Transverse colon (tissue), 4 donors: ENCODE measurements at regions not wholly inside any gene's neighbourhood (a gene's known extent, or its start where the extent isn't known, plus 50 kb on each side); places are given as distances from the start of the nearest gene placed in this dataset.
"Not testable (repeated sequence)": the region's sequence is repeated elsewhere in the genome, so short reads cannot be mapped to it uniquely, and the experiment has no call there.

Experiments used
- DNase-seq: peaks from one replicate; pipeline ENCODE4 v3.0.0-alpha.2; 2019
- H3K27ac ChIP-seq, 4 donors: fragments of 200-600 bp; sonication (generic); 2 replicates each; pipeline ENCODE4 v1.5.1; 2016 to 2018; ENCODE audit warnings: inconsistent platforms in 4 of 4
- H3K27me3 ChIP-seq: fragments of 200-600 bp; sonication (generic); 2 replicates; pipeline ENCODE4 v1.5.1; 2017; ENCODE audit warnings: inconsistent platforms
- H3K36me3 ChIP-seq, 4 donors: fragments of 200-600 bp; sonication (generic); 2 replicates each; pipeline ENCODE4 v1.5.1; 2017 to 2019; ENCODE audit warnings: inconsistent platforms in 4 of 4
- H3K4me1 ChIP-seq, 4 donors: fragments of 200-600 bp; sonication (generic); 2 replicates each; pipeline ENCODE4 v1.5.1; 2017 to 2020; ENCODE audit warnings: inconsistent platforms in 4 of 4
- H3K4me3 ChIP-seq, 4 donors: fragments of 200-600 bp; sonication (generic); 1 replicate in 1 of 4; 2 replicates in 3 of 4; pipeline versions ENCODE4 v1.5.1 to v1.6.1; 2017 to 2019; ENCODE audit warnings: inconsistent platforms in 4 of 4
- H3K9me3 ChIP-seq, 2 donors: fragments of 200-600 bp; sonication (generic); 2 replicates each; pipeline ENCODE4 v1.5.1; 2017 to 2019; ENCODE audit warnings: inconsistent platforms in 2 of 2
- CTCF ChIP-seq, 5 experiments: fragments of 200-600 bp in 3 of 5; fragments of 450-650 bp in 2 of 5; sonication (generic) in 3 of 5; IDR thresholded peaks; 1 replicate in 2 of 5; 2 replicates in 3 of 5; pipeline ENCODE4 v1.5.1; 2016 to 2017; ENCODE audit warnings: antibody characterized with exemption in 5 of 5, inconsistent platforms in 3 of 5, mild to moderate bottlenecking in 2 of 5, moderate library complexity in 1 of 5
- EP300 ChIP-seq: sonication (generic); formaldehyde crosslinking; IDR thresholded peaks from one replicate; pipeline ENCODE4 v1.6.1; 2017; ENCODE audit warnings: antibody characterized with exemption, low read depth
- POLR2A ChIP-seq: fragments of 450-650 bp; IDR thresholded peaks from one replicate; pipeline ENCODE4 v1.6.1; 2016; ENCODE audit warnings: antibody characterized with exemption, mild to moderate bottlenecking, moderate library complexity
- POLR2AphosphoS5 ChIP-seq, 3 donors: sonication (generic); formaldehyde crosslinking; IDR thresholded peaks; one replicate each; pipeline ENCODE4 v1.6.1; 2016; ENCODE audit warnings: antibody characterized with exemption in 3 of 3
- whole genome bisulfite sequencing, 2 donors: methylation state at CpG; one replicate each; pipeline ENCODE4 v1.1.5; 2018; ENCODE audit warnings: low coverage in 1 of 2; 5-methylcytosine and 5-hydroxymethylcytosine counted together
- in situ Hi-C, 4 donors: fragments of 200-750 bp; cut with MboI; loops; one replicate each; pipeline versions ENCODE4 v1.15.0 to v1.15.1; 2017; ENCODE audit warnings: low sequenced_read_pairs in 3 of 4, low pct_ligation_motif_present in 1 of 4, low pct_unique_long_range_greater_than_20kb in 1 of 4
- intact Hi-C: fragments of 100-400 bp; cut with DNase I; formaldehyde crosslinking; loops from one replicate; pipeline ENCODE4 v1.15.1; 2023; ENCODE audit warnings: low total_unique reads

GRCh38 chr6:88502391-88502790 is 336.2 kb upstream of the CNR1 start:
- Histone ChIP-seq H3K4me3 (no peak overlapping the region), H3K4me1 (no peaks in the 10 kb centered on the region), H3K27me3 (no peaks in the 10 kb centered on the region), H3K9me3 (no peaks in the 10 kb centered on the region), H3K36me3 (no peaks in the 10 kb centered on the region), H3K27ac (no peak overlapping the region)
- intact Hi-C loops (no loop called here), in situ Hi-C loops (no loop called here)
- TF ChIP-seq EP300: no peak
- TF ChIP-seq POLR2AphosphoS5 (IDR thresholded peaks at IDR 0.05): no peak
- TF ChIP-seq CTCF (IDR thresholded peaks at IDR 0.05): no peak
- TF ChIP-seq POLR2A: no peak
- WGBS, 2 donors: 40 to 54% methylated on average over 1 to 3 of the region's 3 CpGs
- no peak for DNase-seq

GRCh38 chr6:88499845-88500699 is 333.9 kb upstream of the CNR1 start:
- DNase-seq: no peak
- WGBS, 2 donors: 62 to 74% methylated on average over 5 to 7 of the region's 7 CpGs
- Histone ChIP-seq H3K4me1 (no peaks in the 10 kb centered on the region), H3K27me3 (no peaks in the 10 kb centered on the region), H3K4me3 (no peak overlapping the region), H3K9me3 (no peaks in the 10 kb centered on the region), H3K27ac (no peak overlapping the region), H3K36me3 (no peaks in the 10 kb centered on the region)
- intact Hi-C loops (loop anchor here (10.0 kb wide), 1 partner anchor 665 kb away; no protein-coding TSS in a partner anchor), in situ Hi-C loops (no loop called here)
- TF ChIP-seq POLR2A: no peak
- no peak for TF ChIP-seq EP300
- TF ChIP-seq CTCF (IDR thresholded peaks at IDR 0.05): no peak
- TF ChIP-seq POLR2AphosphoS5 (IDR thresholded peaks at IDR 0.05): no peak

- Histone ChIP-seq H3K27ac (no peak overlapping the region), H3K4me3 (no peak overlapping the region), H3K36me3 (no peaks in the 10 kb centered on the region), H3K4me1 (no peaks in the 10 kb centered on the region), H3K27me3 (no peaks in the 10 kb centered on the region), H3K9me3 (no peaks in the 10 kb centered on the region)
- intact Hi-C loops (loop anchor here (10.0 kb wide), 1 partner anchor 665 kb away; no protein-coding TSS in a partner anchor), in situ Hi-C loops (no loop called here)
- 74 to 92% methylated on average over 3 of the region's 3 CpGs for WGBS, 2 donors
- no peak for DNase-seq
- TF ChIP-seq POLR2A: no peak
- no peak for TF ChIP-seq POLR2AphosphoS5 (IDR thresholded peaks at IDR 0.05)
- no peak for TF ChIP-seq EP300
Observed at GRCh38 chr6:88499436-88499835, 333.3 kb upstream of the CNR1 start.

- H3K9me3 ChIP-seq, H3K4me1 ChIP-seq, H3K27me3 ChIP-seq, H3K4me3 ChIP-seq, in situ Hi-C loops, H3K36me3 ChIP-seq, H3K27ac ChIP-seq, DNase-seq: not testable (repeated sequence)
- 44 to 57% methylated on average over 4 to 8 of the region's 8 CpGs for WGBS, 2 donors
- intact Hi-C loops: loop anchor here (10.0 kb wide), 1 partner anchor 663 kb away; no protein-coding TSS in a partner anchor
Observed at GRCh38 chr6:88497403-88497802, 331.3 kb upstream of the CNR1 start.

- no peaks in the 10 kb centered on the region for H3K27me3 ChIP-seq
- H3K4me3 ChIP-seq: no peak overlapping the region
- no peaks in the 10 kb centered on the region for H3K9me3 ChIP-seq
- intact Hi-C loops: loop anchor here (10.0 kb wide), 1 partner anchor 660 kb away; no protein-coding TSS in a partner anchor
- in situ Hi-C loops: no loop called here
- no peak for DNase-seq
- TF ChIP-seq EP300 (no peak), POLR2A (no peak), CTCF (IDR thresholded peaks at IDR 0.05) (no peak), POLR2AphosphoS5 (IDR thresholded peaks at IDR 0.05) (no peak)
- no peaks in the 10 kb centered on the region for H3K4me1 ChIP-seq
- WGBS, 2 donors: 72% methylated on average over 3 of the region's 3 CpGs; no CpG with 5 or more reads in 1 of the 2 donors
- H3K36me3 ChIP-seq: no peaks in the 10 kb centered on the region
- no peak overlapping the region for H3K27ac ChIP-seq
Observed at GRCh38 chr6:88494401-88495140, 328.4 kb upstream of the CNR1 start.
